Thoracic aorta (tissue), 2 donors: ENCODE measurements at regions not wholly inside any gene's neighbourhood (a gene's known extent, or its start where the extent isn't known, plus 50 kb on each side); places are given as distances from the start of the nearest gene placed in this dataset.

Experiments used
- ATAC-seq: fragments of 150-250 bp; one replicate; pipeline ENCODE4 v1.8.0; 2017; ENCODE audit warnings: low read depth; ENCODE audit not compliant: insufficient number of reproducible peaks, low FRiP score
- DNase-seq: peaks from one replicate; pipeline ENCODE4 v3.0.0-alpha.2; 2020; ENCODE audit warnings: low spot score
- H3K27ac ChIP-seq, 2 donors: fragments of 200-600 bp; sonication (generic); 1 replicate in 1 of 2; 2 replicates in 1 of 2; pipeline ENCODE4 v1.5.1; 2016; ENCODE audit warnings: mild to moderate bottlenecking in 2 of 2, moderate library complexity in 2 of 2
- H3K27me3 ChIP-seq: fragments of 200-600 bp; sonication (generic); replicated peaks from 2 replicates; pipeline ENCODE4 v1.6.0; 2016; ENCODE audit warnings: mild to moderate bottlenecking; ENCODE audit not compliant: insufficient read depth
- H3K36me3 ChIP-seq: fragments of 200-600 bp; sonication (generic); one replicate; pipeline ENCODE4 v1.5.1; 2016
- H3K4me1 ChIP-seq, 2 donors: fragments of 200-600 bp; sonication (generic); 1 replicate in 1 of 2; 2 replicates in 1 of 2; pipeline versions ENCODE4 v1.5.1 to v1.6.0; 2016; ENCODE audit warnings: low read depth in 2 of 2, mild to moderate bottlenecking in 1 of 2; ENCODE audit not compliant: control insufficient read depth in 1 of 2
- H3K4me3 ChIP-seq: fragments of 200-600 bp; sonication (generic); 2 replicates; pipeline ENCODE4 v1.5.1; 2016; ENCODE audit warnings: mild to moderate bottlenecking
- H3K9me3 ChIP-seq: fragments of 200-600 bp; sonication (generic); 2 replicates; pipeline ENCODE4 v1.5.1; 2016
- TF ChIP-seq, protein P1 (sequence below): fragments of 200-600 bp; sonication (generic); IDR thresholded peaks from one replicate; pipeline ENCODE4 v1.5.1; 2019; ENCODE audit warnings: antibody characterized with exemption

DNA sequence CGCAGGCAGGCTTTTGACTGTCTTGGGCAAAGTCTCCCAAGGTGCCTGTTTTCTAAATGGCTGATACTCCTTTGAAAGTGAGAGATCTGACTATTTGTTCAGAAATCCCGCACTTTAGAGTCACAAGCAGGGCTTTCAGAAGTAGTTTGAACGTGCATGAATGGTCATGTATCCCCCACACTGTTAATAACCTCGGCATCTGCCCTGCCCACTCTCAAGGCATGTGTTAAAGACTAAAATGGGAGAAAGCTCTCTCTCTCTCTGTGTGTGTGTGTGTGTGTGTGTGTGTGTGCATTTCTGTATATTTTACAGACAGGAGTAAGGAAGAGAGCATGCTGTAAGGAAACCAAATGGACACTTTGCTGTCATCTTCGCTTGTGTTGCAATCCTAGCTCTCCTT, 163.7 kb downstream of the MAF start:
- no peak overlapping the region for H3K4me3 ChIP-seq
- peaks cover 5 to 15% of the 10 kb centered on the region in 2 donors for H3K4me1 ChIP-seq
- no peak overlapping the region for H3K27ac ChIP-seq
- no peak for DNase-seq
- no peaks in the 10 kb centered on the region for H3K36me3 ChIP-seq
- no peaks in the 10 kb centered on the region for H3K9me3 ChIP-seq
- no peak for ATAC-seq
- TF ChIP-seq, protein P1, sequence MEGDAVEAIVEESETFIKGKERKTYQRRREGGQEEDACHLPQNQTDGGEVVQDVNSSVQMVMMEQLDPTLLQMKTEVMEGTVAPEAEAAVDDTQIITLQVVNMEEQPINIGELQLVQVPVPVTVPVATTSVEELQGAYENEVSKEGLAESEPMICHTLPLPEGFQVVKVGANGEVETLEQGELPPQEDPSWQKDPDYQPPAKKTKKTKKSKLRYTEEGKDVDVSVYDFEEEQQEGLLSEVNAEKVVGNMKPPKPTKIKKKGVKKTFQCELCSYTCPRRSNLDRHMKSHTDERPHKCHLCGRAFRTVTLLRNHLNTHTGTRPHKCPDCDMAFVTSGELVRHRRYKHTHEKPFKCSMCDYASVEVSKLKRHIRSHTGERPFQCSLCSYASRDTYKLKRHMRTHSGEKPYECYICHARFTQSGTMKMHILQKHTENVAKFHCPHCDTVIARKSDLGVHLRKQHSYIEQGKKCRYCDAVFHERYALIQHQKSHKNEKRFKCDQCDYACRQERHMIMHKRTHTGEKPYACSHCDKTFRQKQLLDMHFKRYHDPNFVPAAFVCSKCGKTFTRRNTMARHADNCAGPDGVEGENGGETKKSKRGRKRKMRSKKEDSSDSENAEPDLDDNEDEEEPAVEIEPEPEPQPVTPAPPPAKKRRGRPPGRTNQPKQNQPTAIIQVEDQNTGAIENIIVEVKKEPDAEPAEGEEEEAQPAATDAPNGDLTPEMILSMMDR = no peak
- H3K27me3 ChIP-seq = no peaks in the 10 kb centered on the region

DNA sequence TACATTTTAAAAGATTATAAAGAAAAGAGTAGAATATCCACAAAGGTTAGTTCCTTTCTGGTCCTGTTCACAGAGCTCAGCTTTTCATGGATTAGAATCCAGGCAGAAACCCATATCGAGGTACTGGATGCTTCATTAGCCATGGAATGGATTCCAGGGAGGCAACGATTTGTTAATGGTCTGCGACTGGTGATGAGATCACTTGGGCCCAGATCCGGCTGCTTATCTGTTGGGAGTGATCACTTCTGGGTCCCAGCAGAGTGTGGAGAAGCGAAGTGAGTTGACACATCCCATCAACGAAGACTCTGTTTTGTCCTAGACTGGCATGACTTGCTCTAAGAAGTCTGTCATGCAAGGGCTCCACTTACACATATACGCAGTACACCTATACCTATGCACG, 165.8 kb downstream of the MAF start:
- ATAC-seq (no peak), DNase-seq (no peak)
- no peak overlapping the region for H3K27ac ChIP-seq
- H3K4me3 ChIP-seq = no peak overlapping the region
- TF ChIP-seq, protein P1 = no peak
- H3K27me3 ChIP-seq = no peaks in the 10 kb centered on the region
- no peaks in the 10 kb centered on the region for H3K36me3 ChIP-seq
- peaks cover 5 to 15% of the 10 kb centered on the region in 2 donors for H3K4me1 ChIP-seq
- H3K9me3 ChIP-seq = no peaks in the 10 kb centered on the region

DNA sequence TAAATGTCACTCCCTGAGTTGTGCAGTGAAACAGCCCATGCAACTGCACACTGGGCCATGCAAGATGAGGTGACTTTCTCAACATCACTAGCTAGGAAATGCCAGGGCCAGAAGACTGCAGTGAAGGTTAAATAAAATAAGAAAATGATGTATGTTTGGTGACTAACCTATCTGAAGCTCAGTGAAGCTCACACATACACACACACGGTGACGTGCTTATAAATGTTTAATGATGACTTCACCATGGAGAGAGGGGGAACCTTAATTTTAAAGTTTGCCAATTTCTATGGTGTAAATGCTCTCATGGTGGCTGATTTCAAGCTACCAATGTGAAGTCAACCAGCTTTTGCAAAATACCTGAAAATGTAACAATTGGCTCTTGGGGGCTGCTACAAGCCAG, 166.4 kb downstream of the MAF start:
- H3K36me3 ChIP-seq = no peaks in the 10 kb centered on the region
- no peak for ATAC-seq
- no peaks in the 10 kb centered on the region for H3K9me3 ChIP-seq
- peaks cover 5 to 15% of the 10 kb centered on the region in 2 donors for H3K4me1 ChIP-seq
- TF ChIP-seq, protein P1 = no peak
- no peaks in the 10 kb centered on the region for H3K27me3 ChIP-seq
- no peak overlapping the region for H3K4me3 ChIP-seq
- no peak for DNase-seq
- no peak overlapping the region for H3K27ac ChIP-seq

DNA sequence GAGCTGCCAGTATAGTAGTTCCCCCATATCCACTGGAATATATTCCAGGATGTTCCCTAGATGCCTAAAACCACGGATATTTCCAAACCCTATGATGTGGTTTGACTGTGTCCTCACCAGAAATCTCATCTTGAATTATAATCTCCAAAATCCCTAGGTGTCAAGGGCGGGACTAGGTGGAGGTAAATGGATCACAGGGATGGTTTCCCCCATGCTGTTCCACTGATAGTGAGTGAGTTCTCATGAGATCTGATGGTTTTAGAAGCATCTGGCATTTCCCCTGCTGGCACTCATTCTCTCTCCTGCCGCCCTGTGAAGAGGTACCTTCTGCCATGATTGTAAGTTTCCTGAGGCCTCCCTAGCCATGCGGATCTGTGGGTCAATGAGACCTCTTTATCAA, 168.6 kb downstream of the MAF start:
- H3K36me3 ChIP-seq = no peaks in the 10 kb centered on the region
- no peaks in the 10 kb centered on the region for H3K9me3 ChIP-seq
- no peaks in the 10 kb centered on the region for H3K27me3 ChIP-seq
- TF ChIP-seq, protein P1 = no peak
- ATAC-seq (no peak), DNase-seq (no peak)
- H3K4me1 ChIP-seq = no peaks in the 10 kb centered on the region
- H3K4me3 ChIP-seq = no peak overlapping the region
- H3K27ac ChIP-seq = no peak overlapping the region

DNA sequence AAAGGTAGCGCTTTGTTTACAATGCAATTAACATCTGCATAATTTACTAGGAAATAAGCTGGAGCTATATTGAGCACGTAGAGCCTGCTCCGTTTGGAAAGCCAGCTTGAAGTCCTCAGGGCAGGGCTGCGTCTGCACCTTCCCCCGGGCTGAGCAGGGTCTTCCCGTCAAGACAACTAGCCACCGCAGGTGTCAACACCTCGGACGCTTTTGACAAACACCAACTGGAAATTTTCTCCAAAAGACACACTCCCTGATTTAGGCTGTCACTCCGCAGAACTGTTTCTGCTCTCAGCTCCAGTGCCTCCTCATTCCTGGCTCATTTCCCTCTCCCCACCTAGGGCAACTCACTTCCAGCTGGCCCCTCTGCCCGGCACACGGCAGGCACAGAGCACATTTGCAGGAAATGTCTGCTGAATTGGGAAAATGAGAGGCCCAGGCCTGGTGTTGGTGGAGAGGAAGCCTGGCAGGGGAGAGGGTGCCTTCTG, 170.3 kb downstream of the MAF start:
- Histone ChIP-seq H3K4me1 (no peaks in the 10 kb centered on the region), H3K27me3 (no peaks in the 10 kb centered on the region), H3K36me3 (no peaks in the 10 kb centered on the region), H3K4me3 (no peak overlapping the region), H3K9me3 (no peaks in the 10 kb centered on the region), H3K27ac (no peak overlapping the region)
- TF ChIP-seq, protein P1 = no peak
- no peak for ATAC-seq
- DNase-seq = no peak
